Peyer's patch (tissue), 4 donors: ENCODE measurements at regions not wholly inside any gene's neighbourhood (a gene's known extent, or its start where the extent isn't known, plus 50 kb on each side); places are given as distances from the start of the nearest gene placed in this dataset.

Source experiments
- DNase-seq, 3 donors: peaks; one replicate each; pipeline ENCODE4 v3.0.0-alpha.2; 2017 to 2019
- H3K27ac ChIP-seq, 4 donors: fragments of 200-600 bp; sonication (generic); one replicate each; pipeline ENCODE4 v1.5.1; 2016 to 2019
- H3K27me3 ChIP-seq, 2 donors: fragments of 200-600 bp; sonication (generic); one replicate each; pipeline ENCODE4 v1.5.1; 2019
- H3K36me3 ChIP-seq, 3 donors: fragments of 200-600 bp; sonication (generic); one replicate each; pipeline ENCODE4 v1.5.1; 2016 to 2019
- H3K4me1 ChIP-seq, 4 donors: fragments of 200-600 bp; sonication (generic); one replicate each; pipeline ENCODE4 v1.5.1; 2016 to 2019
- H3K4me3 ChIP-seq, 4 donors: fragments of 200-600 bp; sonication (generic); 1 replicate in 3 of 4; 2 replicates in 1 of 4; pipeline ENCODE4 v1.5.1; 2016 to 2019; ENCODE audit warnings: mild to moderate bottlenecking in 1 of 4
- H3K9me3 ChIP-seq, 4 donors: fragments of 200-600 bp; sonication (generic); one replicate each; pipeline ENCODE4 v1.5.1; 2016 to 2019; ENCODE audit warnings: mild to moderate bottlenecking in 1 of 4
- CTCF ChIP-seq, 6 experiments: fragments of 450-650 bp in 4 of 6; fragments of 200-600 bp in 2 of 6; sonication (generic) in 1 of 6; IDR thresholded peaks; one replicate each; pipeline ENCODE4 v1.5.1; 2017 to 2019; ENCODE audit warnings: antibody characterized with exemption in 6 of 6, mild to moderate bottlenecking in 3 of 6, moderate library complexity in 1 of 6
- POLR2A ChIP-seq, 2 donors: fragments of 450-650 bp; IDR thresholded peaks; one replicate each; pipeline ENCODE4 v1.5.1; 2017; ENCODE audit warnings: antibody characterized with exemption in 2 of 2, mild to moderate bottlenecking in 2 of 2, moderate library complexity in 2 of 2

GRCh38 chr9:104247899-104248460, 153.9 kb downstream of the SMC2 start:
- H3K9me3 ChIP-seq: no peaks in the 10 kb centered on the region
- no peaks in the 10 kb centered on the region for H3K4me1 ChIP-seq
- H3K36me3 ChIP-seq: no peaks in the 10 kb centered on the region
- no peaks in the 10 kb centered on the region for H3K27me3 ChIP-seq
- DNase-seq: no peak
- no peak overlapping the region for H3K4me3 ChIP-seq
- no peak for TF ChIP-seq CTCF (IDR thresholded peaks at IDR 0.05)
- no peak for TF ChIP-seq POLR2A (IDR thresholded peaks at IDR 0.05)
- no peak overlapping the region for H3K27ac ChIP-seq

- Histone ChIP-seq H3K9me3 (peaks cover 0 to 7% (median 0%) of the 10 kb centered on the region in 4 donors), H3K27ac (no peak overlapping the region), H3K4me1 (no peaks in the 10 kb centered on the region), H3K4me3 (no peak overlapping the region), H3K36me3 (no peaks in the 10 kb centered on the region), H3K27me3 (no peaks in the 10 kb centered on the region)
- no peak for DNase-seq
- TF ChIP-seq CTCF (IDR thresholded peaks at IDR 0.05): no peak
- TF ChIP-seq POLR2A (IDR thresholded peaks at IDR 0.05): no peak
These were observed 162.1 kb downstream of the SMC2 start for GRCh38 chr9:104256031-104256695.

DNA sequence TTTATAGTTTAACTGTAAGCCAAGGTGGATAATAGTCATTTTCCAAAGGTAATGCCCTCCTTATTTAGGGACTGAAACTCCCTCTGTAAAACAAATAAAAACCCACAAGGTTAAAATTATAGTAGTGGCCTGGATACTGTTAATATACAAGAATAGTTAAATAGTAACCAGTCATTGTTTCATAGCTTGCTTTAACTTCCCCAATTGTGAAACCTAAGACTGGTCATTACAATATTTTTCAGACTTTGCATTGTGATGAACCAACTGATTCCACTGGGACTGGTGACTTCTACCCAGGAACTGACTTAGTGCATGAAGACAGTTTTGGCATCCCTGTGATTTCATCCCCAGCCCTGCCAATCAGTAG, 162.6 kb downstream of the SMC2 start:
- Histone ChIP-seq H3K27me3 (no peaks in the 10 kb centered on the region), H3K4me1 (no peaks in the 10 kb centered on the region), H3K36me3 (no peaks in the 10 kb centered on the region), H3K4me3 (no peak overlapping the region), H3K27ac (no peak overlapping the region), H3K9me3 (peaks cover 0 to 7% (median 0%) of the 10 kb centered on the region in 4 donors)
- TF ChIP-seq POLR2A (IDR thresholded peaks at IDR 0.05): no peak
- TF ChIP-seq CTCF (IDR thresholded peaks at IDR 0.05): no peak
- DNase-seq: no peak

- Histone ChIP-seq H3K36me3 (no peaks in the 10 kb centered on the region), H3K9me3 (peaks cover 0 to 3% (median 0%) of the 10 kb centered on the region in 4 donors), H3K4me1 (no peaks in the 10 kb centered on the region), H3K4me3 (no peak overlapping the region), H3K27me3 (no peaks in the 10 kb centered on the region), H3K27ac (no peak overlapping the region)
- TF ChIP-seq CTCF (IDR thresholded peaks at IDR 0.05) (no peak), POLR2A (IDR thresholded peaks at IDR 0.05) (no peak)
- DNase-seq: no peak
These were observed 164.3 kb downstream of the SMC2 start for GRCh38 chr9:104258296-104259011.

- Histone ChIP-seq H3K27ac (no peak overlapping the region), H3K4me3 (no peak overlapping the region), H3K36me3 (no peaks in the 10 kb centered on the region), H3K9me3 (no peaks in the 10 kb centered on the region), H3K4me1 (no peaks in the 10 kb centered on the region), H3K27me3 (no peaks in the 10 kb centered on the region)
- no peak for DNase-seq
- no peak for TF ChIP-seq POLR2A (IDR thresholded peaks at IDR 0.05)
- TF ChIP-seq CTCF (IDR thresholded peaks at IDR 0.05): no peak
These were observed 165.9 kb downstream of the SMC2 start for GRCh38 chr9:104260004-104260403.
